A673 (cell line): ENCODE measurements at regions not wholly inside any gene's neighbourhood (a gene's known extent, or its start where the extent isn't known, plus 50 kb on each side); places are given as distances from the start of the nearest gene placed in this dataset.

Experiments
- BruUV-seq: library from RNA; stranded (reverse); fragments of 400-500 nt; replicated peaks from 2 replicates; lab custom pipeline; 2021; lab: Mats Ljungman, UMichigan
- CTCF ChIA-PET: fragments of 300-600 bp; sonication (Branson Sonifier 250); formaldehyde crosslinking; loops from one replicate; lab custom pipeline; 2022; ENCODE audit warnings: antibody characterized with exemption; lab: Charles Lee
- POLR2A ChIA-PET: fragments of 300-600 bp; sonication (Branson Sonifier 250); formaldehyde crosslinking; loops from one replicate; lab custom pipeline; 2022; ENCODE audit warnings: antibody characterized with exemption; ENCODE audit not compliant: low non-redundant PET; lab: Charles Lee
- DNase-seq: peaks from one replicate; pipeline ENCODE4 v3.0.0-alpha.2; 2015; ENCODE audit warnings: low spot score
- H3K27ac ChIP-seq: fragments of 200-600 bp; sonication (generic); 2 replicates; pipeline ENCODE4 v1.5.1; 2016; ENCODE audit warnings: mixed run types, low read depth, mild to moderate bottlenecking, mixed read lengths, antibody characterized with exemption, low read length; ENCODE audit not compliant: poor library complexity, severe bottlenecking
- H3K27me3 ChIP-seq: fragments of 200-600 bp; sonication (generic); replicated peaks from 2 replicates; pipeline ENCODE4 v1.6.1; 2017; ENCODE audit warnings: mixed run types, low read depth, mild to moderate bottlenecking, mixed read lengths, antibody characterized with exemption, low read length; ENCODE audit not compliant: insufficient read depth, poor library complexity
- H3K36me3 ChIP-seq: fragments of 200-600 bp; sonication (generic); 2 replicates; pipeline ENCODE4 v1.6.1; 2016; ENCODE audit warnings: mixed run types, mild to moderate bottlenecking, mixed read lengths, antibody characterized with exemption, low read length; ENCODE audit not compliant: insufficient read depth, poor library complexity, severe bottlenecking
- H3K4me1 ChIP-seq: fragments of 200-600 bp; sonication (generic); 2 replicates; pipeline ENCODE4 v1.6.1; 2017; ENCODE audit warnings: mixed run types, mild to moderate bottlenecking, mixed read lengths, antibody characterized with exemption, low read length; ENCODE audit not compliant: insufficient read depth, poor library complexity, severe bottlenecking
- H3K4me3 ChIP-seq: fragments of 200-600 bp; sonication (generic); 2 replicates; pipeline ENCODE4 v1.5.1; 2016; ENCODE audit warnings: low read depth, mixed run types, mild to moderate bottlenecking, mixed read lengths, low read length; ENCODE audit not compliant: poor library complexity, severe bottlenecking
- H3K9me3 ChIP-seq: fragments of 200-600 bp; sonication (generic); 2 replicates; pipeline ENCODE4 v1.6.1; 2016; ENCODE audit warnings: mixed run types, low read depth, mild to moderate bottlenecking, mixed read lengths, antibody characterized with exemption, low read length; ENCODE audit not compliant: poor library complexity, severe bottlenecking
- EZH2 ChIP-seq: fragments of 200-600 bp; sonication (generic); IDR thresholded peaks from 2 replicates; pipeline ENCODE4 v1.6.1; 2017; ENCODE audit warnings: borderline replicate concordance, low read depth, mild to moderate bottlenecking, mixed read lengths, antibody characterized with exemption, low read length; ENCODE audit not compliant: poor library complexity, severe bottlenecking
- intact Hi-C: fragments of 100-400 bp; cut with micrococcal nuclease; formaldehyde crosslinking; loops from one replicate; pipeline ENCODE4 v1.10.0; 2022; ENCODE audit not compliant: unreplicated experiment
- TF ChIP-seq, protein P1 (sequence below): fragments of 300-800, 200-600 bp; sonication (generic); conservative IDR thresholded peaks from 2 replicates; pipeline ENCODE4 v1.5.1; 2017; ENCODE audit warnings: low read depth, mild to moderate bottlenecking, antibody characterized with exemption, low read length, moderate library complexity, mixed read lengths

DNA sequence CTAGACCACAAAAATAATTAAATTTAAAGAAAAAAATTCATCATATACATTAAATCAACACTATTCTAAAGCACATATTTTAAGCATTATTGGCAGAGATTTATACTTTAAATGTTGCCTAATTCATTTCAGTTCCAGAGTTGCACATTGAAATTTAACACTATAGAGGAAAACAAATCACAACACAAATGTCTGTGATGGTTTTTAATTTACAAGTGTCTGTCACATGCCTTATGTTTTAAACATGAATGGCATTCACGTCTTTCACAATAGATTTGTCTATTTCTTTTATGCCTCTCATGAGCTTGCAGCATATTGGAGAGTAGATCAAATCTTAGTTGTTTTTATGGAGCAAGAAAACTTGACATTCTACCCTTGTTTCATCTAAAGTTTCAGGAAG is 811.3 kb downstream of the NLGN4X start:
- H3K27ac ChIP-seq = no peak overlapping the region
- H3K9me3 ChIP-seq = no peaks in the 10 kb centered on the region
- TF ChIP-seq EZH2 = no peak
- TF ChIP-seq, protein P1, sequence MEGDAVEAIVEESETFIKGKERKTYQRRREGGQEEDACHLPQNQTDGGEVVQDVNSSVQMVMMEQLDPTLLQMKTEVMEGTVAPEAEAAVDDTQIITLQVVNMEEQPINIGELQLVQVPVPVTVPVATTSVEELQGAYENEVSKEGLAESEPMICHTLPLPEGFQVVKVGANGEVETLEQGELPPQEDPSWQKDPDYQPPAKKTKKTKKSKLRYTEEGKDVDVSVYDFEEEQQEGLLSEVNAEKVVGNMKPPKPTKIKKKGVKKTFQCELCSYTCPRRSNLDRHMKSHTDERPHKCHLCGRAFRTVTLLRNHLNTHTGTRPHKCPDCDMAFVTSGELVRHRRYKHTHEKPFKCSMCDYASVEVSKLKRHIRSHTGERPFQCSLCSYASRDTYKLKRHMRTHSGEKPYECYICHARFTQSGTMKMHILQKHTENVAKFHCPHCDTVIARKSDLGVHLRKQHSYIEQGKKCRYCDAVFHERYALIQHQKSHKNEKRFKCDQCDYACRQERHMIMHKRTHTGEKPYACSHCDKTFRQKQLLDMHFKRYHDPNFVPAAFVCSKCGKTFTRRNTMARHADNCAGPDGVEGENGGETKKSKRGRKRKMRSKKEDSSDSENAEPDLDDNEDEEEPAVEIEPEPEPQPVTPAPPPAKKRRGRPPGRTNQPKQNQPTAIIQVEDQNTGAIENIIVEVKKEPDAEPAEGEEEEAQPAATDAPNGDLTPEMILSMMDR = no peak
- H3K36me3 ChIP-seq = no peaks in the 10 kb centered on the region
- H3K4me1 ChIP-seq = peaks cover 7% of the 10 kb centered on the region
- ChIA-PET POLR2A (no interaction called here), CTCF (no interaction called here)
- no peak for DNase-seq
- H3K27me3 ChIP-seq = no peaks in the 10 kb centered on the region
- intact Hi-C loops = no loop called here
- no peak overlapping the region for H3K4me3 ChIP-seq
- BruUV-seq = no TSS peak

DNA sequence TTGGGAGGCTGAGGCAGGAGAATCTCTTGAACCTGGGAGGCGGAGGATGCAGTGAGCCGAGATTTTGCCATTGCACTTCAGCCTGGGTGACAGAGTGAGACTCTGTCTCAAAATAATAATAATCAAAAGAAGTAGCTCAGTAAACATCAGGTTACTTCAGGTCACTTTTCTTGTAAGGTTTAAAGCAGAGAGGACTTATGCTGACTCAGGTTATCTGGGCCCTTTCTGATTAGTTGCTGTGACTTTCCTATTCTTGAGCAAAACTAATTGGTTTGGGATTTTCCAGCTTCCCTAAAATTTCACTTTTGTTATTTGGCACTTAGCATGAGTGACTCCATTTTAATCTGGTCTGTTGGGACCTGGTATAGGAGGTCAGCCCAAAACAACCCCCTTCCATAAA is 812.9 kb downstream of the NLGN4X start:
- Histone ChIP-seq H3K4me1 (peaks cover 7% of the 10 kb centered on the region), H3K27ac (no peak overlapping the region), H3K27me3 (no peaks in the 10 kb centered on the region), H3K9me3 (no peaks in the 10 kb centered on the region), H3K4me3 (no peak overlapping the region), H3K36me3 (no peaks in the 10 kb centered on the region)
- no TSS peak for BruUV-seq
- DNase-seq = no peak
- ChIA-PET POLR2A (no interaction called here), CTCF (no interaction called here)
- no peak for TF ChIP-seq EZH2
- TF ChIP-seq, protein P1 = no peak
- intact Hi-C loops = no loop called here

DNA sequence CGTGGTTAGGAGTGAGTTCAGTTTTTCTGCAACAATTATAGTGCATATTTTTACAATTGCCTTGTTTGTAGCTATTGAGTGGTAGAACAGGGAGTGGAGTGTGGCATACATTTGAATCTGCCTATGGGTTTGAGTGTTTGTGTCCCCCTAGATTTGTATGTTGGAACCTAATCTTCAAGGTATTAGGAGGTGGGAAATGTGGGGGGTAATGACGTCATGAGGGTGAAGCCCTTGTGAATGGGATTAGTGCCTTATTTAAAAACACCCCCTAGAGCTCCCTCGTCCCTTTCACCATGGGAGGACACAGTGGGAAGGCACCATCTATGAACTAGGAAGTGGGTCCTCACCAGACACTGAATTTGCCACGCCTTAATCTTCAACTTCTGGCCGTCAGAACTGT is 819.6 kb downstream of the NLGN4X start:
- no peak overlapping the region for H3K27ac ChIP-seq
- intact Hi-C loops = no loop called here
- H3K27me3 ChIP-seq = no peaks in the 10 kb centered on the region
- no peak for TF ChIP-seq EZH2
- TF ChIP-seq, protein P1 = no peak
- ChIA-PET CTCF (no interaction called here), POLR2A (no interaction called here)
- no peaks in the 10 kb centered on the region for H3K9me3 ChIP-seq
- H3K4me3 ChIP-seq = no peak overlapping the region
- BruUV-seq = no TSS peak
- H3K4me1 ChIP-seq = no peaks in the 10 kb centered on the region
- H3K36me3 ChIP-seq = no peaks in the 10 kb centered on the region
- DNase-seq = no peak
